Astrocyte (in vitro differentiated cells and primary cell): ENCODE measurements at regions not wholly inside any gene's neighbourhood (a gene's known extent, or its start where the extent isn't known, plus 50 kb on each side); places are given as distances from the start of the nearest gene placed in this dataset.
"Not testable (repeated sequence)": the region's sequence is repeated elsewhere in the genome, so short reads cannot be mapped to it uniquely, and the experiment has no call there.

Experiments used
- EZH2 ChIP-seq: IDR thresholded peaks from 2 replicates; pipeline ENCODE4 v1.6.1; 2012; ENCODE audit warnings: mild to moderate bottlenecking, low read length, inconsistent platforms; ENCODE audit not compliant: insufficient read depth
- TF ChIP-seq, protein P1 (sequence below): IDR thresholded peaks from 2 replicates; pipeline ENCODE4 v1.5.1; 2011; ENCODE audit warnings: low read depth, mild to moderate bottlenecking, inconsistent platforms, low read length, moderate library complexity; ENCODE audit not compliant: insufficient read depth

- TF ChIP-seq, protein P1, sequence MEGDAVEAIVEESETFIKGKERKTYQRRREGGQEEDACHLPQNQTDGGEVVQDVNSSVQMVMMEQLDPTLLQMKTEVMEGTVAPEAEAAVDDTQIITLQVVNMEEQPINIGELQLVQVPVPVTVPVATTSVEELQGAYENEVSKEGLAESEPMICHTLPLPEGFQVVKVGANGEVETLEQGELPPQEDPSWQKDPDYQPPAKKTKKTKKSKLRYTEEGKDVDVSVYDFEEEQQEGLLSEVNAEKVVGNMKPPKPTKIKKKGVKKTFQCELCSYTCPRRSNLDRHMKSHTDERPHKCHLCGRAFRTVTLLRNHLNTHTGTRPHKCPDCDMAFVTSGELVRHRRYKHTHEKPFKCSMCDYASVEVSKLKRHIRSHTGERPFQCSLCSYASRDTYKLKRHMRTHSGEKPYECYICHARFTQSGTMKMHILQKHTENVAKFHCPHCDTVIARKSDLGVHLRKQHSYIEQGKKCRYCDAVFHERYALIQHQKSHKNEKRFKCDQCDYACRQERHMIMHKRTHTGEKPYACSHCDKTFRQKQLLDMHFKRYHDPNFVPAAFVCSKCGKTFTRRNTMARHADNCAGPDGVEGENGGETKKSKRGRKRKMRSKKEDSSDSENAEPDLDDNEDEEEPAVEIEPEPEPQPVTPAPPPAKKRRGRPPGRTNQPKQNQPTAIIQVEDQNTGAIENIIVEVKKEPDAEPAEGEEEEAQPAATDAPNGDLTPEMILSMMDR, result not testable (repeated sequence)
- not testable (repeated sequence) for TF ChIP-seq EZH2
These were observed 424.4 kb downstream of the KCNJ18 start for GRCh38 chr17:22116720-22117119.
